DND-41 (cell line): ENCODE measurements at regions not wholly inside any gene's neighbourhood (a gene's known extent, or its start where the extent isn't known, plus 50 kb on each side); places are given as distances from the start of the nearest gene placed in this dataset.

Experiments used
- EZH2 ChIP-seq: IDR thresholded peaks from 3 replicates; pipeline ENCODE4 v1.6.1; 2012; ENCODE audit warnings: borderline replicate concordance, low read depth, mild to moderate bottlenecking, moderate library complexity, low read length, inconsistent platforms; ENCODE audit not compliant: severe bottlenecking
- TF ChIP-seq, protein P1 (sequence below): IDR thresholded peaks from 2 replicates; pipeline ENCODE4 v1.5.1; 2012; ENCODE audit warnings: borderline replicate concordance, low read length, moderate library complexity, mild to moderate bottlenecking; ENCODE audit not compliant: poor library complexity, severe bottlenecking; ENCODE audit errors: extremely low read depth

DNA sequence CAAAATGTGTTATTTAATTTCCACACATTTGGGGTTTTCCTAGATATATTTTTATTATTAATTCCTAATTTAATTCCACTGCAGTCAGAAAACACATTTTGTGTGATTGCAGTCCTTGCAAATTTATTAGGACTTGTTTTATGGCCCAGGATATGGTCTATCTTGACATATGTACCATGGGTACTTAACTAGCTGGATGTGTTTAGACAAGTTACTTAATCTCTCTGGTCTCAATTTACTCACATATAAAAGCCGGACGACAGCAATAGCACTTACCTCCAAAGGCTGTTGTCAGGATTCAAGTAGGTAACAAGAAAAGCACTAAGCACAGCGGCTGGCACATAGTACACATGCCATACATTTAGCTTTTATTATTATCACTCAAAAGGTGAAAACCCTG, 118.2 kb upstream of the MSX2 start:
- no peak for TF ChIP-seq EZH2
- TF ChIP-seq, protein P1, sequence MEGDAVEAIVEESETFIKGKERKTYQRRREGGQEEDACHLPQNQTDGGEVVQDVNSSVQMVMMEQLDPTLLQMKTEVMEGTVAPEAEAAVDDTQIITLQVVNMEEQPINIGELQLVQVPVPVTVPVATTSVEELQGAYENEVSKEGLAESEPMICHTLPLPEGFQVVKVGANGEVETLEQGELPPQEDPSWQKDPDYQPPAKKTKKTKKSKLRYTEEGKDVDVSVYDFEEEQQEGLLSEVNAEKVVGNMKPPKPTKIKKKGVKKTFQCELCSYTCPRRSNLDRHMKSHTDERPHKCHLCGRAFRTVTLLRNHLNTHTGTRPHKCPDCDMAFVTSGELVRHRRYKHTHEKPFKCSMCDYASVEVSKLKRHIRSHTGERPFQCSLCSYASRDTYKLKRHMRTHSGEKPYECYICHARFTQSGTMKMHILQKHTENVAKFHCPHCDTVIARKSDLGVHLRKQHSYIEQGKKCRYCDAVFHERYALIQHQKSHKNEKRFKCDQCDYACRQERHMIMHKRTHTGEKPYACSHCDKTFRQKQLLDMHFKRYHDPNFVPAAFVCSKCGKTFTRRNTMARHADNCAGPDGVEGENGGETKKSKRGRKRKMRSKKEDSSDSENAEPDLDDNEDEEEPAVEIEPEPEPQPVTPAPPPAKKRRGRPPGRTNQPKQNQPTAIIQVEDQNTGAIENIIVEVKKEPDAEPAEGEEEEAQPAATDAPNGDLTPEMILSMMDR, result no peak
